Posterior vena cava (tissue), 2 donors: ENCODE measurements at regions not wholly inside any gene's neighbourhood (a gene's known extent, or its start where the extent isn't known, plus 50 kb on each side); places are given as distances from the start of the nearest gene placed in this dataset.

Source experiments
- DNase-seq: peaks from one replicate; pipeline ENCODE4 v3.0.0-alpha.2; 2020; ENCODE audit warnings: low spot score
- intact Hi-C, 2 donors: fragments of 100-400 bp; cut with DNase I; formaldehyde crosslinking; loops; one replicate each; pipeline versions ENCODE4 v1.14.1 to v1.14.2; 2022 to 2023
- donor health status: DM: yes; HTN: yes; CAD: no.
- donor health status: DM: yes; HTN: yes; CAD: no.

DNA sequence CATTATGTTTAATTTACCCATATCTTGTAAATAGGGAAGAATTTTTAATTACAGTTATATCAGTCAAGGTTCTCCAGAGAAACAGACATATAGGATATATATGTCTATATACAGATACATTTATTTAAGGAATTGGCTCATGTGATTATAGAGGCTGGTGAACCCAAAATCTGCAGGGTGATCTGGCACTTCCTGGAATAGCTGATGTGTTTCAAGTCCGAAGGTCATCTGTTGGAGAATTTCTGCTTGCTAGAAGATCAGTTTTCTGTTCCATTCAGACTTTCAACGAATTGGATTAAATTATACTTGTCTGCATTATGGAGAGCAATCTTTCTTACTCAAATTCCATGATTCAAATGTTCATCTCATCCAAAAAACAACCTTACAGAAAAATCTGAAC is 694.6 kb upstream of the DPPA4 start:
- intact Hi-C loops = no loop called here
- no peak for DNase-seq

GRCh38 chr3:110059431-110059830 is 722.1 kb upstream of the DPPA4 start:
- intact Hi-C loops = no loop called here
- DNase-seq = no peak

DNA sequence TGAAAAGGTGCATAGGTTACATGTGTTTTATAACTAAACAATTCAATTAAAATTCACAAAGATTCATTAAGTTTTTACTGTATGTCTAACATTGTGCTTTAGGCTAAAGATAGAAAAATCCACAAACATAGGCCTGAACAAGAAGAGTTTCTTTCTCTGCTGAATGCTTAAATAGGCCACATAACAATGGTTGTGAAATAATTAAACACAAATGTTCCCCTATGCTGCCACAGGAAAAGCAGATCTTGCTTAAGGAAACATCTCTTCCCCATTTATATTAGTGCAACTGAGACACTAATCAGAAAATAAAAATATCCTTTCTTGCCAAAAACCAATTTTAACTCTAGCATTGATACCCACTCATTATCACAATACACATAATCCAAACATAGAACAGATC is 725.4 kb upstream of the DPPA4 start:
- DNase-seq = no peak
- intact Hi-C loops = no loop called here

DNA sequence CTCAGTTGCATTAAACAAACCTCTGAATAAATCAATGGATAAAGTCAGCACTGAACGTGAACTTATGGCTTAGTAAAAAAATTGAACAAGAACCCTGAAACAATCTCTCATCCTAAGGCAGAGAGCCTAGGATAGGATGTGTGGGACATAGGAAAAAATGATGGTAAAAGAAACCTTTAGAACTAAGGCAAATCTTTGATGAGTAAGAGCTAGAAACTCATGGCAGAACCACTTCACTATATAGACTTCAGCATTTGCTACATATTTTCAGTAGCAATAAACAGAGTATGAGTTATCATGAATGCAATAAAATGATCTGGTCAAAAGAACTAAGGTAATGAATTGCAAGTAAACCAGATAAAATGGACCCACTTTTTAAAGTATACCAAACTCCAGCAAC is 725.8 kb upstream of the DPPA4 start:
- intact Hi-C loops = no loop called here
- DNase-seq = no peak

GRCh38 chr3:110066206-110066605 is 728.9 kb upstream of the DPPA4 start:
- intact Hi-C loops = loop anchor here in 1 of 2 donors (5.0 kb wide), 1 partner anchor 1311 kb away; no protein-coding TSS in a partner anchor
- DNase-seq = no peak

DNA sequence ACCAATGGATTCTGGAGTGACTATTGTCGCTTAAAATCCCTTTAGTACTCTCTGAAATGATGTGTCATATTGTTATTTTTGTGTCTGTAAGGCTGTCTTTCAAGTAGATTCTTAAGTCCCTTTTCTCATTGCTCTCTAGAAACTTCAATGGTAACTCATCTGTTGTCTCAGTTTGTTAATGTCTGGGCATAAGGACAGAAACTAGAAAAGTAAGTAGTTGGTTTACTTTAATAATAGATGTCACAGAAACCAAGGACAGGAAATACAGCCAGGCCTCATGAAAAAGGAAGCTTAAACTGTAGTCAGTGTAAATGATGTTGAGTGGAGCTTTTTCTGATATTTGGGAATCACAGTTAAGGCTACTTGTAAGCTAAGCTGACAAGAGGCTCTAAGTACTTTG is 730.2 kb upstream of the DPPA4 start:
- no peak for DNase-seq
- intact Hi-C loops = loop anchor here in 1 of 2 donors (5.0 kb wide), 1 partner anchor 1310 kb away; no protein-coding TSS in a partner anchor

GRCh38 chr3:110069761-110070160 is 732.4 kb upstream of the DPPA4 start:
- intact Hi-C loops = loop anchor here in 1 of 2 donors (1.0 to 5.0 kb wide), 2 partner anchors 22 to 1308 kb away; no protein-coding TSS in a partner anchor
- no peak for DNase-seq

DNA sequence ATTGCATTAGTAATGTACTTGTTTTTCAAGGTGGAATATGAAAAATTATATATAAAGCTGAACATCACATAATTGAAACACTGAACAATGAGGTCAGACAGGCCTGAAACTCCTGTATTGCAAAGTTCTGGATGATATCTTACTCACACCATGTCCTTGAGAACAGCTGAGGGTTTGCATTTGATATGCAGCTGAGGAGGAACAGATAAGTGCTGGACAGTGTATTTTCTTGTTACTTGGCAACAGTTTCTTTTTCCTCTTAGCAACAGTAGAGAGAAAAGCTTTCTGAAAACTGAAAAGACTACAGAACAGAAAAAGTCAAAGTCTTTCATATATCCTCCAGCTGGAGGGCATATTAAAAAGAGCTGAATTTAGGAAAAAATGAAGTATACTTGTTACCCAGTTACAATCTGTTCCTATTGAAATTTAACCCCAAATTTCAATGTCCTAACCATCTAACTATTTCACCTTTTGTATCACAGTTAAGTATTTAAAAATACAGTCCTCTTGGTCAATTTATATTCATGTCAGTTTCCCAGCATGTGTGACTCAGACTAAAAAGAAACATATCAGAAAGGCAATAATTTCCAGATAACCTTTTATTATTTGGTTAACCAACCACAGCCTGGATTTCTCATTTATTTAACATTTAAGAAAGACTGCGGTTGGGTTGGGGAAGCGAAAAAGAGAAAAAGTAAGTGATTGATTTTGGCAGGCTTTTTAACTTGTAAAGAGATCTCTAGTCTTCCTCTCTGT is 733.0 kb upstream of the DPPA4 start:
- intact Hi-C loops = no loop called here
- DNase-seq = no peak

DNA sequence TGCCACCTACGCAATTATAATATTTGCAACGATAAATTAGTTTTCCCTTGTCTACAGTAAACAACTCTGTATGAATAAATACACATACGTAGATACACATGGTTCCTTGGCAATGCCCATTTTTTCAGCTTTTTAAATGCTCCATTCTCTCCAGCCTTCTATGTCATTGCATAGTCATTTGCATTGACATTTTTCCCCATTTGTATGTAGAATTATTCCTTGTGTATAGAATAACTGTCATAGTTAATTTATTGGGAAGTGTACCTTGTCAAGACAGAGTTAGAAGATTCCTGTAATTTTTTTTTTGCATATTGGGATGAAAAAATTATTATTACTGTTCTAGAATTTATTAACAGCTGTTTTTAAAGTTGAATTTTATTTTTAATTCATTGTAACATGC is 736.7 kb upstream of the DPPA4 start:
- no peak for DNase-seq
- intact Hi-C loops = no loop called here

DNA sequence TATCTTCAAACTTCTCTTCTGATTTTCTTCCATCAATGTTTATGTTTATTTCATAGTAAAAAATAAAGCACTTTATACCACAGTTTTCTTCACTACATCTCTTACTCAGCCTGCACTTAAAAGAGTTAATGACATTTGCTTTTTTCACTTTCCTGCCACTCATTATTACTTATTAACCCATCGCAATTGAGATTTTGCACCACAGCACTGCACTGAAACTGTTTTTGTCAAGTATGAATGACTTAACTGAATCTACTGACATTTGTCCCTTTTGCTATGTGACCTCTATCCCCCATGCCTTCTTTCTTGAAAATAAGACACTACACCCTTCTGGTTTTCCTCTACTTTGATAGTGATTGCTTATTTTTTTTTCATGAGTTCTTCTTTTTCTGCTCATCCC is 739.7 kb upstream of the DPPA4 start:
- intact Hi-C loops = no loop called here
- DNase-seq = no peak

- intact Hi-C loops = no loop called here
- DNase-seq = no peak
These were observed 756.1 kb upstream of the DPPA4 start for GRCh38 chr3:110093411-110093810.

DNA sequence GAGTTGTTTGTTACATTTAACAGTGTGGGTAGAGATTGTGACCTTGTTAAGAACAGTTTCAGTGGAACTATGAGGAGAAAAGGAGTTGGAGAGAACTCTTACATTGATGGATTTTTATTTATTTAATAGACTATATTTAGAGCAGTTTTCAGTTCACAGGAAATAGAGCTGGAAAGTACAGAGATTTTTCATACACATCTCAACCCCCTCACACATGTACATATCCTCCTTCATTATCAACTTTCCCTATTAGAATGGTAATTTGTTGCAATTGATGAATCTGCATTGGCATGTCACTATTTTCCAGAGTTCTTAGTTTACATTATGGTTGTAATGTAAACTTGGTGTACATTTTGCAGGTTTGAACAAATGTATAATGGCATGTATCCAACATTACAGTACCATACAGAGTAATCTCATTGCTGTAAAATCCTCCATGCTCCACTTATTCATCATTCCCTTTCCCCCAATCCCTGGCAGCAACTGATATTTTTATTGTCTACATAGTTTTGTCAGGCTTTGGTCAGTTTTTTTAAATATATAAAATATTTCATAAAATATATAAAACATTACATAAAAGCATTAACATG is 756.6 kb upstream of the DPPA4 start:
- intact Hi-C loops = no loop called here

DNA sequence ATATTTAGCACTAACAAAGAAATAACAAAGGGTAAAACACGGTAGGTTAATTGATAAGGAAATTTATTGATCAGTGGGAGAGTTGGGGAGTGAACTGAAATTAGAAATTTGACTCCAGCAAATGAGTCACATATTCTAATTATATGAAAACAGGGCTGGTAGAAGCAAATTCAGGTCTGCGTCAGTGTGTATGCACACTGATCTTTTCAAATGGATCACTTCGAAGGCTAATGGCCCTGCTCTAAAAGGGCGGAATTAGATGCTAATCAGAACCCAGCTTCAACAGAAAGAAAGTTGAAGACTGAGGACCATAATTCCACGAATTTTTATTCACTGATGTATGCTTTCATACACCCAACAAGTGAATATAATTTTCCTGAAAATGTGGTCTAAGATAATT is 762.4 kb upstream of the DPPA4 start:
- intact Hi-C loops = no loop called here
- no peak for DNase-seq

More for the DNA sequence above, 756.6 kb upstream of the DPPA4 start:
- DNase-seq = no peak

- DNase-seq = no peak
- intact Hi-C loops = no loop called here
These were observed 764.0 kb upstream of the DPPA4 start for GRCh38 chr3:110101361-110101760.

- intact Hi-C loops = no loop called here
- DNase-seq = no peak
These were observed 769.5 kb upstream of the DPPA4 start for GRCh38 chr3:110106805-110107204.

DNA sequence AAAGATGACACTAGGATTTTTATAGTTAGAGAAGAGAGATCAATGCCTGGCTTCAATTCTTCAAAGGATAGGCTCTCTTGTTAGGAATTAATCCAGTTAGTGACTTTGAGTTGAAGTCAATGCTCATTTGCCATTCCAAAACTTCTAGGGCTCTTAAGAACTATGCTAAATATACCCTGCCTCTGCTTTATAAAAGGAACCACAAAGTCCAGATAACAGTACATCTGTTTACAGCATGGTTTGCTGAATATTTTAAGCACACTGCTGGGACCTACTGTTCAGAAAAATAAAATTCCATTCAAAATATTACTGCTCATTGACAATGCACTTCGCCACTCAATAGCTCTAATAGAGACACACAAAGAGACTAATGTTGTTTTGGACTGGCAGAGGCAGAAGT is 786.6 kb upstream of the DPPA4 start:
- intact Hi-C loops = no loop called here
- no peak for DNase-seq

- no peak for DNase-seq
- intact Hi-C loops = no loop called here
These were observed 788.7 kb upstream of the DPPA4 start for GRCh38 chr3:110126065-110126464.

DNA sequence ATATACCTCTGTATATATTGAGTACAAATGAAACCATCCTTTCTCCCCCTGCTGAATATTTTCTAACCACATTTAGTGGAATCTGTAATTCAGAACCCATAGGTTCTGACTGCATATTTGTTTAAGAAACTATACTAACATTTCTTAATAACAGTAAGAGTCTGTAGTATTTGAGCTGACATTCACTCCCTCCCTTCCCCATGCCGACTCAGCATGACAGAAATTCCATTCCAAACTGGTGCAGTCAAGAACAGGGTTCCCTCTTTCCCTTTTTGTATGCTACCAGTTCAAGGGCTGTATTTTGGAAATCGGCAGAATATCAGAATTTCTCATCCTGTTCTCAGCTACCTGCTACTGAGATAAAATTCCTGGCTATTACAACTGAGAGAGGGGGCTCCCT is 796.6 kb upstream of the DPPA4 start:
- intact Hi-C loops = loop anchor here in 1 of 2 donors (5.0 kb wide), 1 partner anchor 1493 kb away; no protein-coding TSS in a partner anchor
- DNase-seq = no peak

GRCh38 chr3:110139048-110139447 is 801.7 kb upstream of the DPPA4 start:
- intact Hi-C loops = no loop called here

DNA sequence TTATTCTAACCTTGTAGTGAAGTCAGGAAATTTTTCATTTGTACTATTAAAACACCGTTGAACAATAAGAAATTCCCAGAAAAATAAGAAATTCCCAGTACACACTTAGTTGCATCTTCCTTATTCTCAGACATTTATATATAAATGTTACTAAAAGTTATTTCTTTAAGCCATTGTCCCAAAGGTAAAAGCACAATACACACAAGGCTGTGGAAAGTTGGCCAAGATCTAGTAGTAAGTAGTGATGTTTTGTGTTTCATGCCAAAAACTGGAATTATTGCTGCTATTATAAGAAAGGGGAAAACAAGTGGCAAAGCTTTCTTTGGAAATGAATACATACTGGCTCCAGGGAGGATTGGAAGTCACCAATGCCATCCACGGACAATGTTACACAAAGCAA is 802.5 kb upstream of the DPPA4 start:
- intact Hi-C loops = no loop called here
- no peak for DNase-seq

More at GRCh38 chr3:110139048-110139447, 801.7 kb upstream of the DPPA4 start:
- no peak for DNase-seq

DNA sequence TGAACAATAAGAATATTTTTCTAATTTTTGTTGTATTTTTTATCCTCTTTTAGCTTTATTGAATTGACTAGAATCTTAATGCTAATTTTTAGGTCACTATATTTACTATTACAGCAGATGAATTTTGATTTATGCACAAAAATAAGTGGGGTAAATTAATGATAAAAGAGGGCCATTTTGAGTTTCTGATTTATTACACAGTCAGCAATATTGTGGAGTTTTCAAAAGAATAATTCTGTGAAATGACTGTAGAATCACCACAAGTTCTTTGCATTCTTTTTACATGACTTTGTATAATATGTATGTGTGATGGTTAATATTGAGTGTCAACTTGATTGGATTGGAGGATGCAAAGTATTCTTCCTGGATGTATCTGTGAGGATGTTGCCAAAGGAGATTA is 812.4 kb upstream of the DPPA4 start:
- DNase-seq = no peak
- intact Hi-C loops = no loop called here
